Prostate gland (tissue), 2 donors: ENCODE measurements at regions not wholly inside any gene's neighbourhood (a gene's known extent, or its start where the extent isn't known, plus 50 kb on each side); places are given as distances from the start of the nearest gene placed in this dataset.

Experiments
- POLR2A ChIP-seq: fragments of 450-650 bp; IDR thresholded peaks from one replicate; pipeline ENCODE4 v1.6.1; 2016; ENCODE audit warnings: antibody characterized with exemption, mild to moderate bottlenecking
- POLR2AphosphoS5 ChIP-seq: sonication (generic); formaldehyde crosslinking; IDR thresholded peaks from one replicate; pipeline ENCODE4 v1.6.1; 2017; ENCODE audit warnings: antibody characterized with exemption
- TF ChIP-seq, protein P1 (sequence below), 4 experiments: fragments of 200-600 bp in 2 of 4; fragments of 450-650 bp in 2 of 4; sonication (generic) in 2 of 4; IDR thresholded peaks; 1 replicate in 3 of 4; 2 replicates in 1 of 4; pipeline ENCODE4 v1.5.1; 2016 to 2019; ENCODE audit warnings: antibody characterized with exemption in 4 of 4, mild to moderate bottlenecking in 2 of 4, moderate library complexity in 2 of 4

DNA sequence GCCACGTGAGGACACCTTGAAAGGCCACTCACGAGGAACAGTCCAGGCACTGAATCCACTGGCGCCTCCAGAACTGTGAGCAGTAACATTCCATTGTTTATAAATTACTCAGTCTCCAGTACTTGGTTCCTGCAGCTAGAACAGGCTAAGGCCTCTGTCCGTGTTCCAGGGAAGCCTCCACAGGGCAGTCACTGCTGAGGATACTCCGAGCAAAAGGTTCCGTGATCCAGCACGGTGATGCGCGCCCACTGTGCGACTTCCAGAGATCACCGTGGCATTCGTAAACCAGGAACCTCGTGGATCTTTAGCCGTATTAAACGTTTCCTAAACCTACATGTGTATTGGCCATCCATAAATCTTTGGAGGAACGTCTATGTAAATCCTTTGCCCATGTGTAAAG is 51.5 kb upstream of the SALL3 start:
- TF ChIP-seq, protein P1, sequence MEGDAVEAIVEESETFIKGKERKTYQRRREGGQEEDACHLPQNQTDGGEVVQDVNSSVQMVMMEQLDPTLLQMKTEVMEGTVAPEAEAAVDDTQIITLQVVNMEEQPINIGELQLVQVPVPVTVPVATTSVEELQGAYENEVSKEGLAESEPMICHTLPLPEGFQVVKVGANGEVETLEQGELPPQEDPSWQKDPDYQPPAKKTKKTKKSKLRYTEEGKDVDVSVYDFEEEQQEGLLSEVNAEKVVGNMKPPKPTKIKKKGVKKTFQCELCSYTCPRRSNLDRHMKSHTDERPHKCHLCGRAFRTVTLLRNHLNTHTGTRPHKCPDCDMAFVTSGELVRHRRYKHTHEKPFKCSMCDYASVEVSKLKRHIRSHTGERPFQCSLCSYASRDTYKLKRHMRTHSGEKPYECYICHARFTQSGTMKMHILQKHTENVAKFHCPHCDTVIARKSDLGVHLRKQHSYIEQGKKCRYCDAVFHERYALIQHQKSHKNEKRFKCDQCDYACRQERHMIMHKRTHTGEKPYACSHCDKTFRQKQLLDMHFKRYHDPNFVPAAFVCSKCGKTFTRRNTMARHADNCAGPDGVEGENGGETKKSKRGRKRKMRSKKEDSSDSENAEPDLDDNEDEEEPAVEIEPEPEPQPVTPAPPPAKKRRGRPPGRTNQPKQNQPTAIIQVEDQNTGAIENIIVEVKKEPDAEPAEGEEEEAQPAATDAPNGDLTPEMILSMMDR (IDR thresholded peaks at IDR 0.05): no peak
- TF ChIP-seq POLR2AphosphoS5 (no peak), POLR2A (no peak)
